Hematopoietic multipotent progenitor cell (in vitro differentiated cells): ENCODE measurements at regions not wholly inside any gene's neighbourhood (a gene's known extent, or its start where the extent isn't known, plus 50 kb on each side); places are given as distances from the start of the nearest gene placed in this dataset.
"Not testable (repeated sequence)": the region's sequence is repeated elsewhere in the genome, so short reads cannot be mapped to it uniquely, and the experiment has no call there.

Experiments
- DNase-seq, 3 donors: peaks; one replicate each; pipeline ENCODE4 v3.0.0-alpha.2; 2011 to 2015; ENCODE audit warnings: low read depth in 2 of 3, low spot score in 2 of 3

DNA sequence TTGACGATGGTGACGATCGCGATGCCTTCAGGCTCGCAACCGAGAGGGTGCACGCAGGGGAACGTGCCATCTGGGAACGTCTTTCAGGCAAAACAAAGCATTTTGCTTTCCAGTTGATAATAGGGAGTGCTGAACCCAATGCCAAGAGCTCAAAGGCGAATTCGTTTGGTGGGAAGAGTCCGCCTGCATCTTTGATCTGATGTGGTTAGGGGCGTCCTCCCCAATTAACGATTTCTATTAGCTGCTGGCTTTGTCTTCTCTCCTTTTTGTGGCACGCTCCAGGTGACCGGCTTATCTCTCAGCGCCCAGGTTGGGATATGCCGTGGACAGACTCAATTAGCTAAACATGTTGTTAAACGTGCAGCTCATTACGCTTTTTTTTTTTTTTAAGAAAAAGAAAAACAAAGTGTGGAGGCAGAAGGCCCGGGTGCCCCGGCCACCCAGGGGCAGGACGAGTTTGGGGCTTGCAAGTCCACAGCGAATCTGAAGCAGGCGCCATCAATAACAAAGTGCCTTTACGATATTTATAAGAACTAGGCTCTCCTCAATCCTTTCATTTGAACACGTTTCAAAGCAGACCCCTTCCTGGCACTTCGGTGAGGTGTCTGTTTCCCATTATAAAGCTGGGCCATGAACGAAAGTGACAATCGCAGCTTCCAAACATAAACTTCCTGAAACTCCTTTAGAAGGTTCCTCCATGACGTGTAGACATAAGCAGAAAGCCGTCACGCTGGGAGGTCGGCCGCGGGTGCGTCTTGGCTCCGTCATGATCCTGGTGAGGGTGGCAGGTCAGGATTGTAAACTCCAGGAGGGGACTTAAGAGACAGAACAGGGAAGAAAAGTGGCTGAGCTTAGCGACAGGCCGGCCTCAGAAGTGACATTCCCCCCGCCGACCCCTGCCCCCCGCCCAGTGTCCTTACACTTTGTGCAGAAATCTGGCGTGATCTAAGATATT, 155.3 kb downstream of the LAT start:
- not testable (repeated sequence) for DNase-seq

DNA sequence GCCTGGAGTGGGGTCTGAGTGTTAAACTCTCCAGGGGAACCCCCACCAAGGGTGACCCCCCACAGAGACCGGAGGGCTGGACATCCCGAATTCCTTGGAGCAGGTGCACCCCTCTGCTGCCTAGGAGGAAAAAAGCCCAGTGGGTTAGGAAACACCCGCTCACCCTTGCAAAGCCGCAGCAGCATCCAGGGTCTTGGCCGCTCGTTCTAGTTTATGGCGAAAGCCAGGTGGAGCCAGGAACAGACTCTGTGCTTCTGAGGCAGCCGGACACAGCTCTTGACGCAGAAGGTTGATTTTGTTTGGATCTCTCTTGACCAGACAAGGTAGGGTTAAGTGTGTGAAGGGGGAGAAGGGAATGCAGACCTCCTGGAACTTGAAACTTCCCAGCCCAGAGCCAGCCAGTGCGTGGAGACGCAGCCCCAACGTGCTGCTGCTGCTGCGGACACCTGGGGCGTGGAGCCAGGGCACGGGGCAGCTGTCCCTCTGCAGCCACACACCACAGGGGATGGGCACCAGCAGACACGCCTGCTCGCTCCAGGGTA, 154.5 kb downstream of the LAT start:
- no peak for DNase-seq

DNA sequence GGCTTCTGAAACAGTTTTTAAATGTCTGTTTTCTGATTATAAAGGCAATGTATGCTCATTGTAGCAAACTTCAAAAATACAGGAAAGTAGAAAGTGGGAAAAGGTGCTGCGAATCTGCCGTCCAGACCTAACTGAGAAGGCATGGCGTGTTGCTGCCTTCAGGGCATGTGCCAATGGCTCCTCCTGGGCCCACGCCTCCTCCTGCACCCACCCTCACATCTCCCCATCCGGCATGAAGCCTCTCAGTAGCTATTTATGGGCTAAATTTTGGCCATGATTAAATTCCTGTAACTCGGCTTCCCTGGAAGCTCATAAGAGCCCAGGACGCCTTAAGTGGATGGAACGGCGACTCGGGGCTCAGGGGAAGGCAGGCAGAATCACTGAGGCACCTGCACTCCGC, 153.8 kb downstream of the LAT start:
- not testable (repeated sequence) for DNase-seq

DNA sequence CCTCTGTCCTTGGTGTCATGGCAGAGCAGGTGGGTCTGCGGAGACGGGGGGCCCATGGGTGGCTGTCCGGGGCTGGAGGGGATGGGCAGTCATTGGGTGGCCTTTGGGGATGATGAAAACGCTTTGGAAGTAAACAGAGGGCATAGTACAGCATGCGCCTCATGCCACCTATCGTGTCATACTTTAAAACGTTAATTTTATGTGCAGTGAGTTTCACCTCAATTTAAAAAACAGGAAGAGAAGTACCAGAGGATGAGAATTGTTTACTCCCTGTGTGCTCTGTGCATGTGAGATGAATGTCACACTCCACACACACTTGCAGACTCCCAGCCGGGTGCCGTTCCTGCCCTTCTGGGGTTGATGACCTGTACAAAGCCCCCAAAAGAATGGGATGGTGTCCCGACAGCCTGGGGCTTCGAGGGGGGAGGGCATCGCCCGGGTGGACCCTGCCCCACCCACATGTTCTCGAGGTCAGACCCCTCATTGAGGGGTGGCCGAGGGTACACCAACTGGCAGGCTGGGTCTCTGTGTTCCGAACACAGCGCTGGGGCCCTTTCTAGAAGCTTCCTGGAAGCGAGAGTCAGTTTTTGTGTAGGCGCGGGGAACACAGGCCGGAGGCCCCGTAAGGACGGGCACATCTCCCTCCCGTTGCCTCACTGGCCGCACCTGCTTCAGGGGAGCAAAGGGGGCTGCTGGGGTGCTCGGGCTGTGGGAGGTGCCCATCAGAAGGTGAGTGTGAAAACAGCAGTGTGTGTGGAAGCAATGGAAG, 153.2 kb downstream of the LAT start:
- not testable (repeated sequence) for DNase-seq

DNA sequence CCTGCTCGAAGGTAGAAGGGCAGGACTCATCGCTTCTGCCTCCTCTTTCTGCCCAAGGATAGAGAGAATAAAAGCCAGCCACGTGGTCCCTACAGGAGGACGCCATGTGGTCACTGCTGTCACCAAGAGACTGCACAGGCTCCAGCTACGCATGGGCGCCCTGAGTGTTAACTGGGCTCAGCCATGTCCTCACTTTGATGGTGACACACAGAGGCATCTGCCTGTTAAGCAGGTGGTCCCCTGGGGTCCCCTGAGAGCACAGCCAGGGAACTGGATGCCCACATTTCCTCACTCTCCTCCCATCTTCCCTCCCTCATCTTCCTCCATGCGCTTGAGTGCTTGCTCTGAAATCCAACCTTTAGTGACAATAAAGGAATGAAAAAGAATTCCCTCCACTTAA, 152.6 kb downstream of the LAT start:
- DNase-seq = not testable (repeated sequence)

DNA sequence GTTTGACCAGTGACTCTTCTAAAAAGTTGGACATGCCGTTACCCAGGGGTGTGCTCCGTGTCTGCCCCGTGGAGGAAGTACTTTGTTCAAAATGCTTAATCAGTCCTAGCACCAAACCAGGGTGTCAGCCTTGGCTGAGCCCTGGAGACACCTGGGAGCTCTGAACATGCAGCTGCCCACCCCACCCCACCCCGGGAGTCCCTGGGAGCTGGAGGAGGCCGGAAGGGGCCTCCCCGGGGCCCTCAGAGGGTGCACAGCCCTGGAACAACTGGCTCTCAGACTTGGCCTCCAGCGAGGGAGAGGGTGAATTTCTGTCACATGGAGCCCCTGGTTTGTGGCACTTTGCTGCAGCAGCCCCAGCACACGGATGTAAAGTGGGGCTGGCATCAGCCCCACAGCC, 152.1 kb downstream of the LAT start:
- not testable (repeated sequence) for DNase-seq

DNA sequence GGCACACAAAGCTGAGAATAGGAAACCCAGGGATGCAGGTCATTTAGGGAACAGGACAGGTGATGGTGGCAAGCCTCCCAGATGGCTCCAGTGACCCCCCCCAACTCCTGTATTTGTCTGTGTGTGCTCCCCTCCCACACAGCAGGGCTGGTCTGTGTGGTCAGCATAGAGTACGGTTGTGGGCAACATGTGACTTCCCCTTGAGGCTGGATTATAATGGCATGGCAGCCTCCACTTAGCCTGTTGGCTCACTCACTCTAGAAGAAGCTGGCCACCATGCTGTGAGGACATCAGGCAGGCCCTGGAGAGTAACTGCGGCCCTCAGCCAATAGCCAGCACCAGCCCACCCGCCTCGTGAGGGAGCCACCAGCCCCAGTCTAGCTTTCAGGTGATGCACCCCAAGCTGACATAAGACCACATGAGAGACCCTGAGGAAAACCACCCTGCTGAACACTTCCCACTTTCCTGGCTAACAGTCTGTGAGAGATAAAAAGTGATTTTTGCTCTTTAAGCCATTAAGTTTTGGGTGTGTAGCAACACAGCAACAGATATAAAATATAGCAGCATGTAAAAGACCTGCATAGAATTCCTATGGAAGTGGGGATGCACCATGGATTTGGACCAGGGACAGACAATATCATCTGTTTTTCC, 151.3 kb downstream of the LAT start:
- DNase-seq = not testable (repeated sequence)

DNA sequence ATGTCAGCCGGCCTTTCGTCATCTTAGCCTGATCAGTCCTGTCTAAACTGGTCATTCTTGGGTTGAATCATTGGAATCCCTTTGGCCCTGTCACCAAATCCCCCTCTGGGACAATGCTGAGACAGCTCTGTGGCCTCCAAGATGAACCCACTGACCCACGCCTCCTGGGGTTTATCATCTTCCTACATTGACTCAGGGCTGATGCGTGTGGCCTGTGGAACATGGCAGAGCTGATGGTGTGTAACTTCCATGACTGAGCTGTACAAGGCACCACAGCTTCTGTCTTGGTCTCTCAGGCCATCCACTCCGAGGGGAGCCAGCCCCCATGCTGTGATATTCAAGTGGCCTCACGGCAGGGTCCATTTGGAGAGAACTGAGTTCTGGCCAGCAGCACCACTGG, 150.2 kb downstream of the LAT start:
- not testable (repeated sequence) for DNase-seq

DNA sequence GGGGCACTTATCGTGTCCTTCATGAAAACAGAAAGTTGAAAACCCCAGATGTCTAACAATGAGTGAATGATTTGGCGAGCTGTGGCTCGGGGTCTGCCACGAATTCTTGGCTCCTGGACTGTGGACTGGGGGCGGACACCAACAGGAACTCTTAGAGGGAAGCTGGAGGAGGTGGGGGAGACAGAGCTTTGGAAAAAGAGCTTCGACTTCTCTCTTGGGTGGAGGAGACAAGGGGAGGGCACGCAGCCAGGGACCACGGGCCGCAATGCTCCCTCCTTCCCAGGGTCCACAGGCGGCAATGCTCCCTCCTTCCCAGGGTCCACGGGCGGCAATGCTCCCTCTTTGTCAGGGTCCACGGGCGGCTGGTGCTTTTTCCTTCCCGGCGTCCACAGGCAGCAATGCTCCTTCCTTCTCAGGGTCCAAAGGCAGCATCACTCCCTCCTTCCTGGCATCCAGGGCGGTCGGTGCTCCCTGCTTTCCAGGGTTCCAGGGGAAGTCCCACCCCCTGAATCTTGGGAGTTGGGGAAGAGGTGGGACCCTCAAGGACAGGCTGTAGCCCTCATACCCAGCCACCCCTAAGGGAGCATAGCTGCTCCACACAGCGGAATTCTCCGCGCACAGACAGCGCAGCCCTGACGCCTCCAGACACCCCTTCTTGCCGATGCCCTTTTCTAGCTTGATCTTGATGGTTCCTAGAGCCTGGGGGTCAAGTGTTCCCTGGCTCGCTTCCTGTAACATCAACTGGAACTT, 149.0 kb downstream of the LAT start:
- DNase-seq = not testable (repeated sequence)

DNA sequence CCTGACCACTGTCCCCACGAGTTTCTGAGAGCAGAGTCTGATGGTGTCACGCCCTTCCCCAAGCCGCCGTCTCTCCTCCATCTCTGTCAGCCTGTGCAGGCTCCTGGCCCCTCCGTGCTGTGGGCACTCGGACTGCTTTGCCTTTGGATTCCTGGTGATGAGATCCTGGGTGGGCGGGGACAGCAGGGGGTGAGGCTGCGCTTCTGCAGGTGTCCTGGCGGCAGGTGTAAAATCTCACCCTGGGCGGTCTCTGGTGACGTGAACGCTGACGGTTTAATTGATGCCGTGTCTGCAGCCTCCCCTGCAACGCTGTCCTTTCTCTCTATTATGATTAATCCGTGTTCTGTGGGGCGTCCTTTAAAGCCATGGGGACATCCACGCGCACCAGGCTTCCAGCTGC, 148.0 kb downstream of the LAT start:
- DNase-seq = not testable (repeated sequence)

DNA sequence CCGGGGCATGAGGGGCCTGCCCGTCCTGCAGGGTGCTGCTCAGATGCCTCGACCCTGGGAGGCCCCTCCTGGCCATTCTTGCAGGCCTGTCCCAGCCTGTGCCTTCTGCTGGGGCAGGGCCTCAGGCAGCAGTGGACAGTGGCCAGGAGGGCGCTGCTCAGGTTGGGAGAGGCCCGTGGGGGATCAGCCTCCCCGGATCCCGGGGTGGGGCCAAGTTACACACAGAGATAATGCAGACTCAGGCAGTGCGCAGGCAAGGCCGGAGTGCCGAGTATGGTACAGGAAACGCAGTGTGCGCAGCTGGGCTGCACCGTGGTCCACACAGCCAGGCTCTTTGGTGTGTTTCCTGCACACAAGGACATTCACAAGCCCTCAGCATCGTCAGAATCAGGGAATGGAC, 147.6 kb downstream of the LAT start:
- not testable (repeated sequence) for DNase-seq

DNA sequence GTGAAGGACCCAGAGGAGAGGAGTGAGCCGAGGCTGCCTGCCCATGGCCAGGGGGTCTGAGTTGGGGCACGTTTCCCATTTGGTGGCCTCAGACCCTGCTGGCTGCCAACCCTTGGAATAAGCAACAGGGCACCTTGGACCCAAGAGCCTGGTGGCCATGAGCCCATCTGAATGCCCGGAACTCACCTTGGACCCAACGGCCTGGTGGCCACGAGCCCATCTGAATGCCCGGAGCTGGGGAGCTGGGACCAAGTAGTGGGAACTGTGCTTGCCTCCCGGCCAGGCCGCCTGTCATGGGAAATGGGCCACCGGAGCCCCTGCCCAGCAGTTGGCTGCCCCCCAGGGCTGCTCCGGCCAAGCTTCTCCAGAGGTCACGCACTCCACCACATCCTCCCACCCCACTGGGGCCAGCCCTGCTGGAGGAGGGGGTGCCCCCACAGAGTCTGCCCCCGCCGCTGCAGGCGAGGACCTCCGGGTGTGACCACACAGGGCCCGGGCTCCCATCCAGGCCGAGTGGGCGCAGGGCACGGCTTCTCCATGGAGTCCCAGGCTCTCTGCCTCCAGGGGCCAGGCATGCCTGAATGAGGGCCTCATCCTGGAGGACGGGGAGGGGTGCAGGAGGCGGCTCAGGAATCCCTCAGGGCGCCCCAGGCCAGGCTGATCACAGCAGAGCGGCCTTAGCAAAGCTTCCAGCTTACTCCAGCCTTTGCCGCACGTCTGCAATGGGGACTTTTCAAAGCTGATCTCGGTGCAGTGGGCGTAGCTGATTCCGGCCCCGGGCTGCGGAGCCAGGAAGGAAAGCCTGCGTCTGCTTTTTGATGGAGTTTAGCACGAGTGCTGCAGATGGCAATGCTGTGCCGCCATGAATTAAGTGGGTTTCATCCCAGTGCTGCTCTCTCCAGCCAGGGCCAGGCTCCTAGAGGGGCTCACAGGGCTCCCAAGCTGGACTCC, 146.3 kb downstream of the LAT start:
- DNase-seq = not testable (repeated sequence)

DNA sequence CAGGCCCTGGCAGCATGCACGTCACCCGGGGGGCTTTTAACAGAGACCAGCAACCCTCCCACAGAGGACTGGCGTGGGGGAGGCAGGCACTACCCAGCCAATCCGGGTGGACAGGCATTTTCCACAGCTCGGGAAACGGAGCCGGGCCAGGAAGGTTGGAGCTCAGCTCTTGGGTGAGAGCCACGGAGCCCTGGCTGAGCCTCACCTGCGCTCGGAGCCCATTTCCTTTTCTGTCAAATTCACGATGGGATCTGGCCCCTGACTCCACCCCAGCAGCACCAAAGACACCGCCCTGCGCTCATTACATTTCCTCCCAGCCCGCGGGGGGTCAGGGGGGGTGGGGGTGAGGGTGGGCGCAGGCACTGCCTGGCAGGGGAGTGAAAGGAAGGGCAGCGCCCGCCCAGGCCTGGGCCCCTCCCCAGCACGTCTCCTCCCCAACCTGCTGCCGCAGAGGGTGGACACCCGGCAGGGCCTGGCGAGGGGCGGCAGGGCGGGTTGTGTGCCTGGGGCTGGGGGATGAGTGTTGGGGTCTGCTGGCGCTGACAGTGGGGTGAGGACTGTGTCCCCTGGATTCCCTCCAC, 145.4 kb downstream of the LAT start:
- DNase-seq = not testable (repeated sequence)

DNA sequence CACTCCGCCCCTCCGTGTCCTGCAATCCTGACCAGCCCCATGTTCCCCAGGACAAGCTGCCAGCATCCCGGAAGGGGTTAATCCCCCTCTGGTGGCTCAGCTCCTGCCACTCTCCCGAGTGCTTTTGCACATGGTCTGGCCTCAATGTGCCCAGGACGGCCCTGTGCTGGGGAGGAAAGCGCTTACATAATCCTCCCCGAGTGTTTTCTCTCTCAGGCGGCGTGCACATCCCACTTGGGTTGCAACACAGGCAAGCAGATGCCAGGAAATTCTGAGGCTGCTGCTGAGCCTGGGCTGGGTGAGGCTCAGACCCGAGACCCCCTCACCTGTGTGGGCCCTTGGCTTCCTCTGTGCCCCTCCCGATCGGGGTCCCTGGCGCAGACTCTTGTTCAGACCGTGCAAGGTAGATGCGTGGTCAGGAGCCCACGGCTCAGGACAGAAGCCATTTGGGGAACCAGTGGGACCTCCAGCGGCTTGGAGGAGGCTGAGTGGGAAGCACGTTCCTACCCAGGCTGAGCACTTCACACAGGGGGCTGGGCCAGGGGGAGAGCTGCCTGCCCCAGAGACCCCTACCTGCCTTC, 144.7 kb downstream of the LAT start:
- not testable (repeated sequence) for DNase-seq

DNA sequence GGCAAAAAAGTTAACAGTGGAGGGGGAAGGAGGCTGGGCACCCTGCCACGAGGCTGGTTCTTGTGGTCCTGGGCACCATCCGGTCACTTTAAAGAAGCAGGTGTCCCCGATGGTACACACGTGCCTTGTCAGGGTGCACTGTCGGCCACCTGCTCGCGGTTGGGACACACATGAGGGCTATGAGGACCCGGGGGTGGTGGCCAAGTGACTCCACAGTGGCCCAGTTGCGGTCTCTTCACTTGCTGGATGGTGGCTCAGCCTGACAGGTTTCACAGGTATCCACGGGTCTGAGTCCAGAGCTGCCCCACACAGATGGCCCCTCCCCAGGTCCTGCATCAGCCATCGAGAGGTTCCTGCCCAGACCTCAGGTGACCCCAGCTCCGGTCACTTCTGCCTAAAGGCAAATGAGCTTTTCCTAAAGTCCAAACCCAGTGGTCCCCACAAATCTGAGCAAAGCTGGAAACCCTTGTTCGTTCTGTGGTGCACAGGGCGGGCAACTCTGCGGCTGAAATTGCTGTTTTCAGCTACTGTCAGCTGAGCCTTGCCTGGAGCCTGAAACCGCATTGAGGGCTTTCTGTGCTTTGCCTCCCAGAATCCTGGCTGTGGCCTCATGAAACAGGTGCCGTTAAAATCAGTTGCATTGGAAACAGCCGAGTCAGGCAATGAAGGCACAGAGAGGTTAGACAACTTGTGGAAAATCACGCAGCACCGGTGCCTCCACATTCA, 144.0 kb downstream of the LAT start:
- DNase-seq = not testable (repeated sequence)

DNA sequence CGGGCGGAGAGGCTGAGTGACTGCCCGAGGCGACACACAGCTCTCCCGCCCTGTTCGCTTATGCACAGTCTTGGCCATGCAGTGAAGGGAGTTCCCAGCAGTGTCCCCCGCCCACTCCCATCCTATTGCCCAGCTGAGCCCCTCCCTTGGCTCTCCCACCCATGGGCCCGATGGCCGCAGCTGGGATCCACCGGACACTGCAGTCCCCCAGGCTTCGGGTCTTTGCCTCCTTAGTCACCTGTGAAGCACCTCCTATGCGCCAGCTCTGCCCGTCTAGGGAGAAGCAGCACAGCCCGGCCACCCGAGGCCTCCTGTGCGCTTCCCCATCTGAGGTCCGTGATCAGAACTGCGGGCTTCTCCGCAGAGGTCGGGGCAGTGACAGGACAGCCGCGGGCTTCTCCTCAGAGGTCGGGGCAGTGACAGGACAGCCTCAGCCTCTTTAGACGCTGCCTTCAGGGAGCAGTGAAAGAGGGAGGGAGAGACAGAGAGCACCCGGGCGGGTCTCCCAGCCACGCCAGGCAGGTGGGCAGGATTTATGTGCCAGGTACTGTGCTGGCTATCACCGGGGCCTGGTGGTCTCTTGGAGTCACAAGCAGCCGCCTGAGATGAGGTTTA, 143.1 kb downstream of the LAT start:
- DNase-seq = not testable (repeated sequence)

DNA sequence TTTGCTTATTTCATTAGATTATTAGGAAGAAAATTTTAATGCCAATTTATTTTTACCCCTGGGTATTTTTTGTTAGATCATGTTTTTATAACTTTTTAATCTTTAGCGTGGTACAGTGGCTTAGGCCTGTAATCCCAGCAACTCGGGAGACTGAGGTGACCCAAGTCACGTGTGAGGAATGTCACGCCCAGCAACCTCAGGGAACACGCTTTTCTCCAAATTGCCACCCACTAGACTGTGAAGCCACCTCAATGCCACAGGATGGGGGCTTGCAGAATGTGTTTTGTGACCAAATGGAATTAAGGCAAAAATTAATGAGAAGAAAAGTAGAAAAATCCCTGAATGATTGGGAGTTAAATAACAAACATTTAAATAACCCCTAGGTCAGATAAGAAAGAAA, 141.8 kb downstream of the LAT start:
- no peak for DNase-seq
